ENCODE measurements at regions not wholly inside any gene's neighbourhood (a gene's known extent, or its start where the extent isn't known, plus 50 kb on each side); places are given as distances from the start of the nearest gene placed in this dataset.

DNA sequence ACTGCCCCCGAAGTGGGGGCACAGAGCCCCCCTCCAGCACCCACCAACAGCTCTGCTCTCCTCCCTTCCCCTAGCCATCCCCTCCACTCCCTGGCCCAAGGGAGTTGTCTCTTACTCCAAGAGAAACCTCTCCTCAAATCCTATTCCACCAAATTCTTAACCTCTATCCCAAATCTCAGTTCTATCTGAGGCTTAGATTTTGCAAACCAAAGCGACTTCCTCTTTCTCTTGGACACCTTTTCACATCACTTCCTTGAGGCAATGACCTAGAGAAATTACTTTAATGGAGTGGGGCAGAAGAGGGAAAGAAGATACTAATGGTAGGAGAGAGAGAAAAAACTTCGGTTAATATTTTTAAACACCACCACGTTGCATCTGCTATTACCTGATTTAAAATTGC lies 167.2 kb downstream of the SS18 start:
- H3F3A ChIP-seq (ENCODE audit: insufficient read depth): no peaks in the 10 kb centered on the region
- DNase-seq: no peak
- H3K79me2 ChIP-seq (ENCODE audit: insufficient read depth): no peaks in the 10 kb centered on the region
- H3K27ac ChIP-seq: no peak overlapping the region
- H3K9me2 ChIP-seq (ENCODE audit: insufficient read depth): no peaks in the 10 kb centered on the region
- H3K4me2 ChIP-seq (ENCODE audit: unreplicated experiment): no peak overlapping the region
- in situ Hi-C loops (cut with MboI): no loop called here
- no peaks in the 10 kb centered on the region for H4K20me1 ChIP-seq (ENCODE audit: insufficient read depth)
- H3K4me3 ChIP-seq: no peak overlapping the region
- no peak overlapping the region for H3K9ac ChIP-seq
- no peak overlapping the region for H2AFZ ChIP-seq
- H3K4me1 ChIP-seq (ENCODE audit: insufficient read depth): no peaks in the 10 kb centered on the region
- TF ChIP-seq EZH2phosphoT487 (IDR thresholded peaks at IDR 0.05; ENCODE audit: insufficient read depth, low read depth) (no peak), EZH2 (IDR thresholded peaks at IDR 0.05; ENCODE audit: insufficient read depth, poor library complexity, severe bottlenecking) (no peak)
- H3K36me3 ChIP-seq (ENCODE audit: low read depth): no peaks in the 10 kb centered on the region
- no peaks in the 10 kb centered on the region for H3K9me3 ChIP-seq (ENCODE audit: low read depth)
- WGBS, 2 experiments (ENCODE audit: low coverage in 1 of 2, low lambda C conversion rate in 2 of 2, missing lambda C conversion rate in 2 of 2): 68 to 71% methylated on average over 4 of the region's 4 CpGs
- H3K27me3 ChIP-seq (replicated peaks; ENCODE audit: insufficient read depth): no peaks in the 10 kb centered on the region

- Histone ChIP-seq H3K4me1 (ENCODE audit: insufficient read depth) (no peaks in the 10 kb centered on the region), H3K9me3 (ENCODE audit: low read depth) (no peaks in the 10 kb centered on the region), H2AFZ (no peak overlapping the region), H3K27me3 (replicated peaks; ENCODE audit: insufficient read depth) (0 out of 2 replicates have a peak, but pooled peaks cover 7% of the 10 kb centered on the region), H3K27ac (no peak overlapping the region), H3K9me2 (ENCODE audit: insufficient read depth) (no peaks in the 10 kb centered on the region), H3K36me3 (ENCODE audit: low read depth) (no peaks in the 10 kb centered on the region), H3K4me3 (no peak overlapping the region), H3F3A (ENCODE audit: insufficient read depth) (no peaks in the 10 kb centered on the region), H3K9ac (no peak overlapping the region), H3K79me2 (ENCODE audit: insufficient read depth) (no peaks in the 10 kb centered on the region), H3K4me2 (ENCODE audit: unreplicated experiment) (no peak overlapping the region), H4K20me1 (ENCODE audit: insufficient read depth) (no peaks in the 10 kb centered on the region)
- 72 to 75% methylated on average over 13 of the region's 13 CpGs for WGBS, 2 experiments (ENCODE audit: low coverage in 1 of 2, low lambda C conversion rate in 2 of 2, missing lambda C conversion rate in 2 of 2)
- peak; percentile 30 for DNase-seq
- in situ Hi-C loops (cut with MboI): no loop called here
- no peak for TF ChIP-seq EZH2 (IDR thresholded peaks at IDR 0.05; ENCODE audit: insufficient read depth, poor library complexity, severe bottlenecking)
- no peak for TF ChIP-seq EZH2phosphoT487 (IDR thresholded peaks at IDR 0.05; ENCODE audit: insufficient read depth, low read depth)
Measured at GRCh38 chr18:25921677-25922421, 168.6 kb downstream of the SS18 start.

DNA sequence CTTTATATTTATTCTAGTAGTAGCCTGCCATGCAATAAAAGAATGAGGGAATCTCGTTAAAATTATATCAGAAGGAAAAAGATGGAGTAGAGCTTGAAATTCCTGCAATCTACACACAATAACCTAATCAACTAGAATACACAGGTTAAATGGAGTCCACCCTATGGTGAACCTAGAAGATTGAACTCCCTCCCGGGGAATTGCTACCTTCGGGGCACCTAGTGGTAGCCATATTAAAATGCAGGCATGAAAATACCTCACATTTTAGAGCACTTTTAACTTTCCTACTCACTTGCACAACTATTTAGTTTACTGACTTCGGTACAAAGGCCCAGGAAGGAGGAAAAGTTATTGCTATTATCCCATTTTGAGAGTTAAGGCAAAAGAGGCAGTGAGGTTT lies 174.5 kb downstream of the SS18 start:
- Histone ChIP-seq H2AFZ (no peak overlapping the region), H4K20me1 (ENCODE audit: insufficient read depth) (no peaks in the 10 kb centered on the region), H3K9ac (no peak overlapping the region), H3F3A (ENCODE audit: insufficient read depth) (no peaks in the 10 kb centered on the region), H3K36me3 (ENCODE audit: low read depth) (no peaks in the 10 kb centered on the region), H3K4me3 (no peak overlapping the region), H3K4me2 (ENCODE audit: unreplicated experiment) (no peak overlapping the region), H3K27me3 (replicated peaks; ENCODE audit: insufficient read depth) (0 out of 2 replicates have a peak, but pooled peaks cover 10% of the 10 kb centered on the region), H3K9me2 (ENCODE audit: insufficient read depth) (no peaks in the 10 kb centered on the region), H3K79me2 (ENCODE audit: insufficient read depth) (no peaks in the 10 kb centered on the region), H3K4me1 (ENCODE audit: insufficient read depth) (no peaks in the 10 kb centered on the region), H3K27ac (no peak overlapping the region), H3K9me3 (ENCODE audit: low read depth) (no peaks in the 10 kb centered on the region)
- no peak for DNase-seq
- in situ Hi-C loops (cut with MboI): no loop called here
- TF ChIP-seq EZH2phosphoT487 (IDR thresholded peaks at IDR 0.05; ENCODE audit: insufficient read depth, low read depth) (no peak), EZH2 (IDR thresholded peaks at IDR 0.05; ENCODE audit: insufficient read depth, poor library complexity, severe bottlenecking) (no peak)
- WGBS, 2 experiments (ENCODE audit: low coverage in 1 of 2, low lambda C conversion rate in 2 of 2, missing lambda C conversion rate in 2 of 2): 59 to 62% methylated on average over 4 of the region's 4 CpGs

DNA sequence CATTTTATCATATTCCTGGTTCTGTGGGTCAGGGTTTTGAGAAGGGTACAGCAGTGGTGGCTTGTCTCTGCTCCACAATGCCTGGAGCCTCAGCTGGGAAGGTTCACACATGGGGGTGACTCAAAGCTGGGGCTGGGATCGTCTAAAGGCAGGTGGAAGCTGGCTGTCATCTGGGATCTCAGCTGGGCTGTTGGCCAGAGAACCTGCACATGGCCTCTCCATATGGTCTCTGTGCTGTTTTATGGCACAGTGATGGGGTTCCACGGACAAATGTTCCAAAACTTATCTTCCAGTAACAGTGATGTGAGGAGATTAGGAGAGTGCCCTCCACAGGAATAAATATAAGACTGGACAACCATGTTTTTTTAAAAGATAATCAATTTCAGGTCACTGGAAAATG lies 191.4 kb downstream of the SS18 start:
- Histone ChIP-seq H4K20me1 (ENCODE audit: insufficient read depth) (no peaks in the 10 kb centered on the region), H3K9me2 (ENCODE audit: insufficient read depth) (no peaks in the 10 kb centered on the region), H3K4me3 (no peak overlapping the region), H2AFZ (no peak overlapping the region), H3K9me3 (ENCODE audit: low read depth) (no peaks in the 10 kb centered on the region), H3K79me2 (ENCODE audit: insufficient read depth) (no peaks in the 10 kb centered on the region), H3K27me3 (replicated peaks; ENCODE audit: insufficient read depth) (no peaks in the 10 kb centered on the region; the same call in none of the 2 replicates), H3F3A (ENCODE audit: insufficient read depth) (no peaks in the 10 kb centered on the region), H3K36me3 (ENCODE audit: low read depth) (no peaks in the 10 kb centered on the region), H3K4me2 (ENCODE audit: unreplicated experiment) (no peak overlapping the region), H3K4me1 (ENCODE audit: insufficient read depth) (no peaks in the 10 kb centered on the region), H3K27ac (no peak overlapping the region), H3K9ac (no peak overlapping the region)
- WGBS, 2 experiments (ENCODE audit: low coverage in 1 of 2, low lambda C conversion rate in 2 of 2, missing lambda C conversion rate in 2 of 2): 35 to 46% methylated on average over 2 of the region's 2 CpGs
- TF ChIP-seq EZH2phosphoT487 (IDR thresholded peaks at IDR 0.05; ENCODE audit: insufficient read depth, low read depth): no peak
- no peak for TF ChIP-seq EZH2 (IDR thresholded peaks at IDR 0.05; ENCODE audit: insufficient read depth, poor library complexity, severe bottlenecking)
- in situ Hi-C loops (cut with MboI): loop anchor here (25.0 kb wide), 2 partner anchors 537 to 1012 kb away; partner anchors contain the start of gene ZNF521
- DNase-seq: no peak

Data from GM23248 (cell line).